Hematopoietic multipotent progenitor cell treated with erythropoietin and hydrocortisone succinate and interleukin-3 and kit ligand, for 17 days (in vitro differentiated cells): ENCODE measurements at regions not wholly inside any gene's neighbourhood (a gene's known extent, or its start where the extent isn't known, plus 50 kb on each side); places are given as distances from the start of the nearest gene placed in this dataset.

Source experiments
- DNase-seq: peaks from one replicate; pipeline ENCODE4 v3.0.0-alpha.2; 2015; ENCODE audit warnings: low spot score

- no peak for DNase-seq
Observed at GRCh38 chr16:86382774-86383407, 127.4 kb upstream of the FOXF1 start.

- no peak for DNase-seq
Observed at GRCh38 chr16:86383488-86384262, 126.7 kb upstream of the FOXF1 start.

- no peak for DNase-seq
Observed at GRCh38 chr16:86384263-86384649, 126.1 kb upstream of the FOXF1 start.

GRCh38 chr16:86384980-86385379 lies 125.3 kb upstream of the FOXF1 start:
- no peak for DNase-seq

GRCh38 chr16:86387468-86388440 lies 122.6 kb upstream of the FOXF1 start:
- DNase-seq = no peak

- DNase-seq = no peak
Observed at GRCh38 chr16:86388976-86389375, 121.4 kb upstream of the FOXF1 start.

- DNase-seq = no peak
Observed at GRCh38 chr16:86389566-86390328, 120.6 kb upstream of the FOXF1 start.

GRCh38 chr16:86390335-86390734 lies 120.0 kb upstream of the FOXF1 start:
- DNase-seq = no peak

- no peak for DNase-seq
Observed at GRCh38 chr16:86391486-86391885, 118.8 kb upstream of the FOXF1 start.

- DNase-seq = no peak
Observed at GRCh38 chr16:86391984-86392383, 118.3 kb upstream of the FOXF1 start.

GRCh38 chr16:86392436-86393152 lies 117.7 kb upstream of the FOXF1 start:
- DNase-seq = no peak

- no peak for DNase-seq
Observed at GRCh38 chr16:86393907-86394626, 116.3 kb upstream of the FOXF1 start.

GRCh38 chr16:86395477-86395876 lies 114.8 kb upstream of the FOXF1 start:
- DNase-seq = no peak

GRCh38 chr16:86396422-86396821 lies 113.9 kb upstream of the FOXF1 start:
- DNase-seq = no peak

- DNase-seq = no peak
Observed at GRCh38 chr16:86396901-86397311, 113.4 kb upstream of the FOXF1 start.

GRCh38 chr16:86398201-86398600 lies 112.1 kb upstream of the FOXF1 start:
- no peak for DNase-seq

GRCh38 chr16:86398622-86399021 lies 111.7 kb upstream of the FOXF1 start:
- DNase-seq = no peak

- DNase-seq = no peak
Observed at GRCh38 chr16:86401126-86401525, 109.2 kb upstream of the FOXF1 start.

- no peak for DNase-seq
Observed at GRCh38 chr16:86403085-86403484, 107.2 kb upstream of the FOXF1 start.

GRCh38 chr16:86403541-86404163 lies 106.7 kb upstream of the FOXF1 start:
- no peak for DNase-seq
